Activated T-cell treated with anti-CD3 and anti-CD28 coated beads, Interleukin-2, amount 50 U/mL, for 4 hours (primary cell): ENCODE measurements at regions not wholly inside any gene's neighbourhood (a gene's known extent, or its start where the extent isn't known, plus 50 kb on each side); places are given as distances from the start of the nearest gene placed in this dataset.
"Not testable (repeated sequence)": the region's sequence is repeated elsewhere in the genome, so short reads cannot be mapped to it uniquely, and the experiment has no call there.

ENCODE experiments used
- ATAC-seq, 2 donors: fragments of 200-7000 bp; cut with Tn5 transposase; one replicate each; pipeline ENCODE4 v1.10.0; 2021
- DNase-seq: peaks from one replicate; pipeline ENCODE4 v3.0.0-alpha.2; 2020
- H3K27me3 Mint-ChIP-seq: one replicate; pipeline ENCODE4 v1.8.0; 2021; ENCODE audit warnings: low read depth, mixed read lengths
- H3K36me3 Mint-ChIP-seq: one replicate; pipeline ENCODE4 v1.8.0; 2022; ENCODE audit warnings: mixed read lengths; ENCODE audit not compliant: insufficient read depth
- H3K4me1 Mint-ChIP-seq: one replicate; pipeline ENCODE4 v1.8.0; 2021; ENCODE audit warnings: low read depth, mixed read lengths
- H3K4me3 Mint-ChIP-seq: one replicate; pipeline ENCODE4 v1.8.0; 2021; ENCODE audit warnings: mild to moderate bottlenecking, moderate library complexity, mixed read lengths
- H3K9me3 Mint-ChIP-seq: one replicate; pipeline ENCODE4 v1.8.0; 2021; ENCODE audit warnings: mixed read lengths

- Mint-ChIP-seq H3K36me3 (no peaks in the 10 kb centered on the region), H3K9me3 (no peaks in the 10 kb centered on the region), H3K27me3 (peaks cover 7% of the 10 kb centered on the region), H3K4me3 (no peak overlapping the region), H3K4me1 (no peaks in the 10 kb centered on the region)
- DNase-seq (no peak), ATAC-seq (no peak)
These were observed 152.2 kb upstream of the TRPM3 start for GRCh38 chr9:71273613-71274012.

- peaks cover 5% of the 10 kb centered on the region for H3K27me3 Mint-ChIP-seq
These were observed 150.2 kb upstream of the TRPM3 start for GRCh38 chr9:71271602-71272001.

DNA sequence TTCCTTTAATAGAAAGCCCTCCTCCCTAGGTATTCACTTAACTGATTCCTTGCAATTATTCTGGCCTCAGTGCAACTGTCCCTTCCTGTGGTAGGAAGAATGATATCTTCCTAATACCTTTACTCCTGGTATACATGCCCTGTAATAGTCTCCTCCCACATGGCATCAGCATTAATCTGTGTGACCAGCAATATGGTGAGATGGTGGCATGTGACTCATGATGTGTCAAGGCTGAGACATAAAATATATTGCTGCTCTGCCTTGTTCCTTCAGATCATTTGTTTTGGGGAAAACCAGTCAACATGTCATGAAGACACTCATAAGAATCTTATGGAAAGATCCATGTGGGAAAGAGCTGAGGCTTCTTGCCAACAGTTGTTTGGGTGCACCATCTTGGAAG, 149.1 kb upstream of the TRPM3 start:
- no peak for DNase-seq
- peaks cover 6% of the 10 kb centered on the region for H3K27me3 Mint-ChIP-seq
- no peaks in the 10 kb centered on the region for H3K36me3 Mint-ChIP-seq

More at GRCh38 chr9:71271602-71272001, 150.2 kb upstream of the TRPM3 start:
- Mint-ChIP-seq H3K4me1 (no peaks in the 10 kb centered on the region), H3K36me3 (no peaks in the 10 kb centered on the region), H3K9me3 (no peaks in the 10 kb centered on the region), H3K4me3 (no peak overlapping the region)
- DNase-seq (no peak), ATAC-seq (no peak)

GRCh38 chr9:71269859-71270258, 148.4 kb upstream of the TRPM3 start:
- Mint-ChIP-seq H3K4me3 (no peak overlapping the region), H3K4me1 (no peaks in the 10 kb centered on the region), H3K9me3 (no peaks in the 10 kb centered on the region), H3K27me3 (peaks cover 6% of the 10 kb centered on the region), H3K36me3 (no peaks in the 10 kb centered on the region)
- no peak for DNase-seq
- ATAC-seq: no peak

More for the DNA sequence above, 149.1 kb upstream of the TRPM3 start:
- ATAC-seq: no peak
- Mint-ChIP-seq H3K4me1 (no peaks in the 10 kb centered on the region), H3K9me3 (no peaks in the 10 kb centered on the region), H3K4me3 (no peak overlapping the region)

- Mint-ChIP-seq H3K4me3 (no peak overlapping the region), H3K27me3 (peaks cover 6% of the 10 kb centered on the region), H3K36me3 (no peaks in the 10 kb centered on the region), H3K9me3 (no peaks in the 10 kb centered on the region), H3K4me1 (no peaks in the 10 kb centered on the region)
- DNase-seq: no peak
- no peak for ATAC-seq
These were observed 147.6 kb upstream of the TRPM3 start for GRCh38 chr9:71268871-71269635.

DNA sequence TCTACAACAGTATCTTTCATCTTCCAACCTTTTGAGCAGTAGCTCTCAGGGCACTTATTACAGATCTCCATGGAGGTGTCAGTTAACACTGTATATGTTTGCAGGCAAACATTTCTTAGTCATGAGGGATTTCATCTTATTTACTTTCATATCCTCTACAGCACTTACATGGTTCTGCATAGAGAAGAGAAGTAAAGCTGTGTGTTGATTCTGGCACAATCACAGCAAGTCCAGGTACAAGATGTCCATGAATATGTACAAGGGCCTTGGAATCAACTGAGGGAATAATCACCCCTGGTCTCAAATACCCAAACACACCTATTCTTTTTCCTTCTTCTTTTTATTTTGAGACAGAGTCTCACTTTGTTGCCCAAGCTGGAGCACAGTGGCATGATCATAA, 142.0 kb upstream of the TRPM3 start:
- Mint-ChIP-seq H3K4me3 (no peak overlapping the region), H3K36me3 (no peaks in the 10 kb centered on the region), H3K4me1 (no peaks in the 10 kb centered on the region), H3K27me3 (peaks cover 2% of the 10 kb centered on the region), H3K9me3 (no peaks in the 10 kb centered on the region)
- ATAC-seq (no peak), DNase-seq (no peak)

DNA sequence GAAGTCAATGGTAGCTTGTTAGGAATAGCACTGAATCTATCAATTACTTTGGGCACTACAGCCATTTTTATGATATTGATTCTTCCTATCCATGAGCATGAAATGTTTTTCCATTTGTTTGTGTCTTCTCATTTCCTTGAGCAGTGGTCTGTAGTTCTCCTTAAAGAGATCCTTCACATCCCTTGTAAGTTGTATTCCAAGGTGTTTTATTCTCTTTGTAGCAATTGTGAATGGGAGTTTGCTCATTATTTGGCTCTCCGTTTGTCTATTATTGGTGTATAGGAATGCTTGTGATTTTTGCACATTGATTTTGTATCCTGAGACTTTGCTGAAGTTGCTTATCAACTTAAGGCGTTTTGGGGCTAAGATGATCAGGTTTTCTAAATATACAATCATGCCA, 139.0 kb upstream of the TRPM3 start:
- H3K4me3 Mint-ChIP-seq, DNase-seq, H3K4me1 Mint-ChIP-seq, ATAC-seq, H3K9me3 Mint-ChIP-seq, H3K27me3 Mint-ChIP-seq, H3K36me3 Mint-ChIP-seq: not testable (repeated sequence)

DNA sequence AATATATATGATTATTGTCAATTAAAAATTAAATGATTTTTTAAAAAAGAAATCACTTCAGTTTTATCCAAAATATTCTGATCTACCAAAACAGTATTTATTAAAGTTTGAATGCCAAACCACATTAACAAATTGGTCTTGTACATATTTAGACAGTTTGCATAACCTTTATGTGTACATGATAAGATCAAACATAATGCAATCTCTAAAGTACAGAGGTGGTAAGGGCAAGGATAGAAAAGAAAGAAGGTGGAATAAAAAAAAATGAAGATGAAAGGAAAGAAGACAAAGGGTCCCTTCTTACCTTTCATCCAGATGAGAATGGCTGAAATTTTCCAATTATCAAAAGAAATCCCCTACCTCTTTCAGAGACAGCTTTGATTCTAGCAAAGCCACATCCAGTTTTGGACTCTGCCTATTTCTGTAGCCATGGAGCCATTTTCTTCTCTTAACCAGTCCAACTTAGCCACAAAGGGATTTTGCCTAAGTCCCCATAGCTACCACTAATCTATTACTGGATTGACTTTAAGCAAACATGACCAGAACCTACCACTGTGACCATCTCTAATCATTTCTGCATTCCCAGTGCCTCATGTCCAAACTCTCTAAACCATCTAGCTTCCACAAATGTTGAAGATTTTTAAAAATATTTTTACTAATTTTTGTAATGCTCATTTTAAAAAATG, 133.3 kb upstream of the TRPM3 start:
- DNase-seq: no peak
- Mint-ChIP-seq H3K4me1 (no peaks in the 10 kb centered on the region), H3K9me3 (no peaks in the 10 kb centered on the region), H3K4me3 (no peak overlapping the region), H3K36me3 (no peaks in the 10 kb centered on the region), H3K27me3 (peaks cover 4% of the 10 kb centered on the region)
- ATAC-seq: no peak

GRCh38 chr9:71253011-71253410, 131.6 kb upstream of the TRPM3 start:
- no peaks in the 10 kb centered on the region for H3K36me3 Mint-ChIP-seq
- ATAC-seq: no peak
- H3K9me3 Mint-ChIP-seq: no peaks in the 10 kb centered on the region
- peaks cover 4% of the 10 kb centered on the region for H3K27me3 Mint-ChIP-seq
- no peaks in the 10 kb centered on the region for H3K4me1 Mint-ChIP-seq
- H3K4me3 Mint-ChIP-seq: no peak overlapping the region
- DNase-seq: no peak

DNA sequence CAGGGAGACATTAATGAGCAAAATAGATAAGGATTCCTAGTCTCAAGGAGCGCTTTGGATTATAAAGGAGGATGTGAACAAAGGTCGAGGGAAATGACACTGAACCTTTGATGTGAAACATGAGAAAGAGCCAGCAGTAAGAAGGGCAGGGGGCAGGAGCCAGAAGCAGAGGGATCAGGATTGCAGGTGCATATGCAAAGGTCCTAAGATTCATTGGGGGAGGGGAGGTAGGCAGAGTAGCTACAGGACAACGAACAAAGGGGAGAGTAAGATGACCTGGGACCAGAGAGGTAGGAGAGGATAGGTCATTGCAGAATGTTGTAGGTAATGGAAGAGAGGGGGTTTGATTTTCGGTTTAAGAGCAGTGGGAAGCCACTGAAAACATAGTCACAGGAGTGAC, 129.2 kb upstream of the TRPM3 start:
- Mint-ChIP-seq H3K4me1 (no peaks in the 10 kb centered on the region), H3K9me3 (no peaks in the 10 kb centered on the region), H3K36me3 (no peaks in the 10 kb centered on the region), H3K4me3 (no peak overlapping the region), H3K27me3 (peaks cover 4% of the 10 kb centered on the region)
- ATAC-seq (no peak), DNase-seq (no peak)

DNA sequence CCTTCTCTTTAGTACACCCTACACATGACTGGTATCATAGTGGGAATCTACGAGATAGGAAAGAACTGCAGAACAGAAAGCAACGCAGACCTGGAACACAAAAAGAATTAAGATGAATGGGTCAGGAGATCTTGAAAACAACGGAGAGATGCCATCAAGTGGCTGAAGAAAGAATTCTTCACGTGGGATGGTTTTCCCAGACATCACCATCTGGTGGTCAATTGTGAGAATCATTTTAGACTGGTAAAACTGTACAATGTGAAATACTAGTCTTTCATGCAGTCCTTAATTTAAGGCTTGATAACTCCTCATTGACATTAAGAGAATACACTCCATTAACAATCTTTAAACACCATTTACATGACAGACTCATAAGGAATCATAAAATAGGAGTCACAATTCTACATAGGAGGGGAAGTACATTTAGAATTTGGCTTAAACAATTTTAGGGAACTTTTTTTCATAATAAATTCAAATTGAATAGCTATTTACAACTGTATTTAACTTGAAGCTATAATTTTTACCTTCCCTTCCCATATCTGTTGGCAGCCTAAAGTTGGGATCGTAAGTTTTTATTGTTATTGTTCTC, 128.4 kb upstream of the TRPM3 start:
- Mint-ChIP-seq H3K4me3 (no peak overlapping the region), H3K4me1 (no peaks in the 10 kb centered on the region), H3K27me3 (peaks cover 4% of the 10 kb centered on the region), H3K36me3 (no peaks in the 10 kb centered on the region), H3K9me3 (no peaks in the 10 kb centered on the region)
- DNase-seq (no peak), ATAC-seq (no peak)

- H3K4me3 Mint-ChIP-seq: no peak overlapping the region
- DNase-seq (no peak), ATAC-seq (no peak)
- peaks cover 2% of the 10 kb centered on the region for H3K27me3 Mint-ChIP-seq
- H3K4me1 Mint-ChIP-seq: no peaks in the 10 kb centered on the region
- no peaks in the 10 kb centered on the region for H3K9me3 Mint-ChIP-seq
- no peaks in the 10 kb centered on the region for H3K36me3 Mint-ChIP-seq
These were observed 124.2 kb upstream of the TRPM3 start for GRCh38 chr9:71245651-71246050.

- Mint-ChIP-seq H3K9me3 (no peaks in the 10 kb centered on the region), H3K27me3 (peaks cover 2% of the 10 kb centered on the region), H3K4me3 (no peak overlapping the region), H3K36me3 (no peaks in the 10 kb centered on the region), H3K4me1 (no peaks in the 10 kb centered on the region)
- no peak for DNase-seq
- ATAC-seq: no peak
These were observed 122.5 kb upstream of the TRPM3 start for GRCh38 chr9:71243951-71244350.

DNA sequence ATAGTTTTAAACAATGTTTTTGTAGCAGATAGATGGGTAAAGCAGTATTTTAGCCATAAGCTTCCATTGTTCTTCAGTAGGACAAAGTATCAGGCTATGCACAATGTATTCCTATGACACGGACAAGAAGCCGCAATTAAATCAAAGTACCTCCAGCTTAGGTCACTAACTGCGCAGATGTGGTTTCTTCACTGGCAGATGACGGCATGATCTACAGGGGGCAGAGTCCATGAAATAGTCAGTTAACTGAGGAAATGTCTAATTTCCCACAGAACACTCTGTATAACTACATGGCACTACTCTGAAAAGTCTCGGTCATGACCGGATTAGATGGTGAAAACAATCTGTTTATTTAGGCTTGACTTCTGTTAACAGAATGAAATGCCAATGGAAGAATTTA, 120.7 kb upstream of the TRPM3 start:
- no peaks in the 10 kb centered on the region for H3K4me1 Mint-ChIP-seq
- peaks cover 2% of the 10 kb centered on the region for H3K27me3 Mint-ChIP-seq
- H3K4me3 Mint-ChIP-seq: no peak overlapping the region
- no peaks in the 10 kb centered on the region for H3K9me3 Mint-ChIP-seq
- H3K36me3 Mint-ChIP-seq: no peaks in the 10 kb centered on the region
- ATAC-seq: no peak
- DNase-seq: no peak

DNA sequence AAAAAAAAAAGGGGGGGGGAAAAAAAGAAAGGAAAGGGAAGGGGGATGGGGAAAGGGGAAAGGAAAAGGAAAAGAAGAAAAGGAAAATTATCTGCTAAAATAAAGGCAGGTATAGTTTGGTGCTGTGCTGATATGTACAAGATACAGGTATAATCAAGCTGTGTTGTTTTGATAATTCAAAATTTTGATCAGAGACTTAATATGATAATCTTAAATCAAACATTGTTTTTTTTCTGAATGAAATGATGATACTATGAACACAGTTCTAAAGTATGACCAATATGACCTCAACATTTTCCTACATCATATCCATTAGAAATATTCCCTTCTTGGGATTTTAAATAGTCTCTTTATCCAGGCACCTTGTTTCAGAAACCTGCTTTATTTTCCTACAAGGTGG, 115.6 kb upstream of the TRPM3 start:
- H3K27me3 Mint-ChIP-seq: no peaks in the 10 kb centered on the region
- no peak overlapping the region for H3K4me3 Mint-ChIP-seq
- no peaks in the 10 kb centered on the region for H3K9me3 Mint-ChIP-seq
- DNase-seq (no peak), ATAC-seq (no peak)
- no peaks in the 10 kb centered on the region for H3K36me3 Mint-ChIP-seq
- no peaks in the 10 kb centered on the region for H3K4me1 Mint-ChIP-seq
